HCT116 (cell line): ENCODE measurements at regions not wholly inside any gene's neighbourhood (a gene's known extent, or its start where the extent isn't known, plus 50 kb on each side); places are given as distances from the start of the nearest gene placed in this dataset.

Experiments
- ATAC-seq: fragments of 200-7000 bp; cut with Tn5 transposase; 2 replicates; pipeline ENCODE4 v1.9.1; 2020; ENCODE audit warnings: mild to moderate bottlenecking, moderate library complexity
- BruUV-seq: library from RNA; stranded (reverse); fragments of 400-500 nt; replicated peaks from 2 replicates; lab custom pipeline; 2021; lab: Mats Ljungman, UMichigan
- CTCF ChIA-PET: fragments of 300-600 bp; sonication (Branson Sonifier 250); formaldehyde crosslinking; loops from one replicate; lab custom pipeline; 2021; ENCODE audit warnings: antibody characterized with exemption; lab: Charles Lee
- POLR2A ChIA-PET: fragments of 300-600, 350-600 bp; sonication (Branson Sonifier 250); formaldehyde crosslinking; loops from one replicate; lab custom pipeline; 2021; ENCODE audit warnings: antibody characterized with exemption; lab: Charles Lee
- RAD21 ChIA-PET, 2 experiments: fragments of 300-600 bp; sonication (Branson Sonifier 250); formaldehyde crosslinking; loops; one replicate each; lab custom pipeline; 2023; ENCODE audit warnings: low total read pairs in 2 of 2; ENCODE audit not compliant: uncharacterized antibody in 2 of 2, unreplicated experiment in 2 of 2, low non-redundant PET in 1 of 2; lab: Charles Lee
- DNase-seq: peaks from one replicate; pipeline ENCODE4 v3.0.0-alpha.2; 2010; ENCODE audit warnings: low read depth, low spot score
- H2AFZ ChIP-seq: fragments of 200-600 bp; shearing (Covaris generic), sonication (generic); 2 replicates; pipeline ENCODE4 v1.6.1; 2017; ENCODE audit warnings: low read depth, mixed run types, mixed read lengths, antibody characterized with exemption, low read length; ENCODE audit not compliant: poor library complexity, severe bottlenecking
- H3K27ac ChIP-seq: 2 replicates; pipeline ENCODE4 v1.5.1; 2012; ENCODE audit warnings: low read depth, low read length
- H3K27me3 ChIP-seq: fragments of 200-600 bp; sonication (generic); 2 replicates; pipeline ENCODE4 v1.6.1; 2016; ENCODE audit warnings: mixed run types, low read length, mixed read lengths; ENCODE audit not compliant: insufficient read depth
- H3K36me3 ChIP-seq, 2 experiments: fragments of 200-500 bp in 1 of 2; fragments of 200-600 bp in 1 of 2; sonication (Bioruptor generic) in 1 of 2; sonication (generic) in 1 of 2; 2 replicates each; pipeline versions ENCODE4 v1.5.1 to v1.6.1; 2014 to 2016; ENCODE audit warnings: low read length in 2 of 2, inconsistent platforms in 1 of 2, mixed read lengths in 1 of 2, mixed run types in 1 of 2; ENCODE audit not compliant: insufficient read depth in 2 of 2, control insufficient read depth in 1 of 2
- H3K4me1 ChIP-seq, 2 experiments: fragments of 200-600 bp in 1 of 2; sonication (generic) in 1 of 2; 2 replicates each; pipeline versions ENCODE4 v1.5.1 to v1.6.1; 2012 to 2017; ENCODE audit warnings: low read length in 2 of 2, inconsistent platforms in 1 of 2, mild to moderate bottlenecking in 1 of 2, mixed read lengths in 1 of 2, mixed run types in 1 of 2, moderate library complexity in 1 of 2; ENCODE audit not compliant: insufficient read depth in 2 of 2, control insufficient read depth in 1 of 2
- H3K4me2 ChIP-seq: fragments of 200-600 bp; sonication (generic); 2 replicates; pipeline ENCODE4 v1.6.1; 2017; ENCODE audit warnings: mixed run types, low read length, mixed read lengths
- H3K4me3 ChIP-seq, 2 experiments: fragments of 200-600 bp in 1 of 2; sonication (generic) in 1 of 2; replicated peaks in 1 of 2; 2 replicates each; pipeline ENCODE4 v1.5.1; 2011 to 2016; ENCODE audit warnings: low read length in 2 of 2, control low read depth in 1 of 2, low read depth in 1 of 2, mild to moderate bottlenecking in 1 of 2, mixed read lengths in 1 of 2, mixed run types in 1 of 2
- H3K79me2 ChIP-seq: fragments of 200-600 bp; sonication (generic); 2 replicates; pipeline ENCODE4 v1.6.1; 2017; ENCODE audit warnings: mild to moderate bottlenecking, mixed run types, low read length, moderate library complexity, mixed read lengths; ENCODE audit not compliant: insufficient read depth
- H3K9ac ChIP-seq: fragments of 200-600 bp; sonication (generic); 2 replicates; pipeline ENCODE4 v1.6.1; 2016; ENCODE audit warnings: low read length, mixed read lengths
- H3K9me2 ChIP-seq: fragments of 200-600 bp; sonication (generic), shearing (Covaris generic); 2 replicates; pipeline ENCODE4 v1.6.1; 2017; ENCODE audit warnings: mixed run types, mild to moderate bottlenecking, moderate library complexity; ENCODE audit not compliant: insufficient read depth
- H3K9me3 ChIP-seq, 2 experiments: fragments of 200-500 bp in 1 of 2; fragments of 200-600 bp in 1 of 2; sonication (Bioruptor generic) in 1 of 2; sonication (generic) in 1 of 2; 2 replicates each; pipeline ENCODE4 v1.6.1; 2014 to 2017; ENCODE audit warnings: low read length in 2 of 2, mixed read lengths in 2 of 2, inconsistent platforms in 1 of 2, low read depth in 1 of 2, mild to moderate bottlenecking in 1 of 2, mixed run types in 1 of 2, moderate library complexity in 1 of 2; ENCODE audit not compliant: control insufficient read depth in 1 of 2, insufficient read depth in 1 of 2
- H4K20me1 ChIP-seq: fragments of 200-600 bp; sonication (generic), shearing (Covaris generic); 2 replicates; pipeline ENCODE4 v1.6.1; 2017; ENCODE audit warnings: mixed run types, mild to moderate bottlenecking, moderate library complexity; ENCODE audit not compliant: insufficient read depth
- CBX3 ChIP-seq: IDR thresholded peaks from 2 replicates; pipeline ENCODE4 v1.6.1; 2012; ENCODE audit warnings: low read depth
- EGR1 ChIP-seq: IDR thresholded peaks from 2 replicates; pipeline ENCODE4 v1.6.1; 2012; ENCODE audit warnings: low read depth
- ELF1 ChIP-seq: IDR thresholded peaks from 2 replicates; pipeline ENCODE4 v1.6.1; 2012; ENCODE audit warnings: low read depth, borderline replicate concordance
- MAX ChIP-seq: IDR thresholded peaks from 2 replicates; pipeline ENCODE4 v1.6.1; 2012
- POLR2A ChIP-seq: IDR thresholded peaks from 2 replicates; pipeline ENCODE4 v1.7.0; 2011; ENCODE audit warnings: borderline replicate concordance; ENCODE audit not compliant: insufficient read depth, insufficient read length; ENCODE audit errors: extremely low read depth
- POLR2AphosphoS5 ChIP-seq: IDR thresholded peaks from 2 replicates; pipeline ENCODE4 v1.6.1; 2011; ENCODE audit warnings: mild to moderate bottlenecking, low read depth, low read length, moderate library complexity
- REST ChIP-seq: IDR thresholded peaks from 2 replicates; pipeline ENCODE4 v1.6.1; 2012; ENCODE audit warnings: low read depth
- SIN3A ChIP-seq: IDR thresholded peaks from 2 replicates; pipeline ENCODE4 v1.6.1; 2012; ENCODE audit warnings: low read depth
- SRF ChIP-seq: IDR thresholded peaks from 2 replicates; pipeline ENCODE4 v1.6.1; 2012; ENCODE audit warnings: low read depth
- TCF7L2 ChIP-seq: IDR thresholded peaks from 2 replicates; pipeline ENCODE4 v1.7.0; 2011; ENCODE audit warnings: borderline replicate concordance, inconsistent platforms; ENCODE audit not compliant: insufficient read depth, insufficient read length; ENCODE audit errors: extremely low read depth
- ZFX ChIP-seq: fragments of 450-650 bp; IDR thresholded peaks from 2 replicates; pipeline ENCODE4 v1.6.1; 2017
- ZNF274 ChIP-seq: fragments of 200-500 bp; sonication (Bioruptor generic); IDR thresholded peaks from 2 replicates; pipeline ENCODE4 v1.6.1; 2014; ENCODE audit warnings: mild to moderate bottlenecking, low read depth, low read length, inconsistent platforms
- intact Hi-C: fragments of 100-400 bp; cut with micrococcal nuclease; formaldehyde crosslinking; loops from 2 replicates; pipeline ENCODE4 v1.10.0; 2022

GRCh38 chr10:106439366-106439765, 725.1 kb downstream of the SORCS1 start:
- H3K79me2 ChIP-seq, result no peaks in the 10 kb centered on the region
- DNase-seq, result no peak
- TF ChIP-seq REST (no peak), POLR2A (no peak), MAX (no peak), ZNF274 (no peak), SRF (no peak), ELF1 (no peak), EGR1 (no peak), POLR2AphosphoS5 (no peak), TCF7L2 (no peak), CBX3 (no peak), SIN3A (no peak), ZFX (no peak)
- TF ChIP-seq, all 23 proteins: peak for 0
- no peak overlapping the region for H2AFZ ChIP-seq
- no peak overlapping the region for H3K4me2 ChIP-seq
- H3K4me1 ChIP-seq, result no peaks in the 10 kb centered on the region
- intact Hi-C loops, result no loop called here
- ChIA-PET POLR2A (no interaction called here), RAD21 (no interaction called here), CTCF (no interaction called here)
- no peak overlapping the region for H3K4me3 ChIP-seq
- no TSS peak for BruUV-seq
- H3K27me3 ChIP-seq, result no peaks in the 10 kb centered on the region
- H3K9me3 ChIP-seq, result peaks cover 31 to 41% of the 10 kb centered on the region in 2 experiments; a peak in 2 of 4 replicates
- no peak overlapping the region for H3K27ac ChIP-seq
- no peaks in the 10 kb centered on the region for H4K20me1 ChIP-seq
- no peaks in the 10 kb centered on the region for H3K9me2 ChIP-seq
- no peak for ATAC-seq
- no peak overlapping the region for H3K9ac ChIP-seq
- H3K36me3 ChIP-seq, result no peaks in the 10 kb centered on the region
